Ascending aorta (tissue), 2 donors: ENCODE measurements at regions not wholly inside any gene's neighbourhood (a gene's known extent, or its start where the extent isn't known, plus 50 kb on each side); places are given as distances from the start of the nearest gene placed in this dataset.

Source experiments
- DNase-seq, 2 donors: peaks; one replicate each; pipeline ENCODE4 v3.0.0-alpha.2; 2019; ENCODE audit warnings: low spot score in 2 of 2
- H3K27ac ChIP-seq, 2 donors: fragments of 200-600 bp; sonication (generic); one replicate each; pipeline ENCODE4 v1.5.1; 2016 to 2017; ENCODE audit warnings: mild to moderate bottlenecking in 1 of 2
- H3K27me3 ChIP-seq: fragments of 200-600 bp; sonication (generic); one replicate; pipeline ENCODE4 v1.5.1; 2017
- H3K36me3 ChIP-seq, 2 donors: fragments of 200-600 bp; sonication (generic); one replicate each; pipeline ENCODE4 v1.5.1; 2016
- H3K4me1 ChIP-seq, 2 donors: fragments of 200-600 bp; sonication (generic); one replicate each; pipeline ENCODE4 v1.5.1; 2016 to 2017; ENCODE audit warnings: mild to moderate bottlenecking in 1 of 2
- H3K4me3 ChIP-seq, 2 donors: fragments of 200-600 bp; sonication (generic); one replicate each; pipeline ENCODE4 v1.5.1; 2016 to 2017; ENCODE audit warnings: mild to moderate bottlenecking in 1 of 2
- H3K9me3 ChIP-seq, 2 donors: fragments of 200-600 bp; sonication (generic); one replicate each; pipeline ENCODE4 v1.5.1; 2016
- CTCF ChIP-seq, 3 experiments: fragments of 200-600 bp in 2 of 3; fragments of 450-650 bp in 1 of 3; sonication (generic) in 2 of 3; IDR thresholded peaks; one replicate each; pipeline ENCODE4 v1.5.1; 2016 to 2019; ENCODE audit warnings: antibody characterized with exemption in 3 of 3, mild to moderate bottlenecking in 1 of 3, moderate library complexity in 1 of 3
- intact Hi-C: fragments of 100-400 bp; cut with DNase I; formaldehyde crosslinking; loops from one replicate; pipeline ENCODE4 v1.15.1; 2023

DNA sequence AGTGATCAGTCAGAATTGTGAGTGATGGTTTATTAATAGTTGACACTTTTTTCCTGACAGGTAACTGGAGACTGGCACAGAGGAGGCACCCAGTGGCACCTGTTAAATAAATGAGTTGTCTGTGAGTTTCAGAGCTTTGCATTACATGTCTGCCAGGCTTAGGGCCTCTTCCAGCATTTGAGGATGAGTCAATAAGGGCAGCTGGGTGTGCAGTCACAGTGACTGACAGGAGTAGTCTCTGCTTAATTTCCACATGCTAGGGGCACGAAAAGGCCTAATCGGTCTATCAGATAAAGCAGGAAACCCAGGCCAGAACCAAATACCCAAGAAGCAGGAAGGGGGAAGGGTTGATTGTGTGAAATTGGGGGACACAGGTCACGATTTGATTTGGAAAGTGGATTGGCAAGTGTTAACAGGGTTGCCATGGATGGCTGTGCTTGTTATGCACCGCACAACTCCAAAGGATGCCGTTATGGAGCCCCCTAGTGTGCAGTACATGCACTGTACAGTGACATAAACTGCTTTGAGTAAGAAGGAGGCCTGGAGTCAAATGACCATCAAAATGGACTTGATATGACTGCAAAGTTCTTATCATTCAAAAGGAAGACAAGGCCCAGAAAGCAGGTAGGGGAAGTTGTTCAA lies 111.9 kb upstream of the GGTLC1 start:
- Histone ChIP-seq H3K4me3 (no peak overlapping the region), H3K4me1 (no peaks in the 10 kb centered on the region), H3K27me3 (no peaks in the 10 kb centered on the region), H3K36me3 (no peaks in the 10 kb centered on the region), H3K9me3 (no peaks in the 10 kb centered on the region), H3K27ac (no peak overlapping the region)
- intact Hi-C loops: no loop called here
- DNase-seq: no peak
- TF ChIP-seq CTCF (IDR thresholded peaks at IDR 0.05): peak; percentile 6 to 42 (median 29)

DNA sequence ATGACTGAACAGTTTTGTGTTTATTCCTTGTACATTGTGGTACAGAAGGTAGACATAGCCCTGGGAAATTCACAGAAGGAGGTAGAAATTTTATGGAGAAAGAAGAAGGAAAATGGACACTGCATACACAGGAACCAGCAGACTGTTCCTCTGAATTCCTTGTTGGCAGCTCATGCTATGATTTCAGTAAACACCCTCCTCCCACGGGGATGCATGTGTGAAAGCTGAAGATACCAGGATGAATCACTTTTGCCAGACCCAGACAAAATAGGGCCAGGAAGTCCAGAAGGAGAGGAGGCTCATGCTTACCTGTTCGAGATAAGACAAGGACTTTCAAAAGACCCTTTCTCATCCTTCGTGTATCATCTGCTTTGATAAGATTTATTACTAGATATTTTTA lies 110.3 kb upstream of the GGTLC1 start:
- Histone ChIP-seq H3K27me3 (no peaks in the 10 kb centered on the region), H3K27ac (no peak overlapping the region), H3K9me3 (no peaks in the 10 kb centered on the region), H3K4me3 (no peak overlapping the region), H3K4me1 (no peaks in the 10 kb centered on the region), H3K36me3 (no peaks in the 10 kb centered on the region)
- no peak for TF ChIP-seq CTCF (IDR thresholded peaks at IDR 0.05)
- no peak for DNase-seq
- intact Hi-C loops: no loop called here

DNA sequence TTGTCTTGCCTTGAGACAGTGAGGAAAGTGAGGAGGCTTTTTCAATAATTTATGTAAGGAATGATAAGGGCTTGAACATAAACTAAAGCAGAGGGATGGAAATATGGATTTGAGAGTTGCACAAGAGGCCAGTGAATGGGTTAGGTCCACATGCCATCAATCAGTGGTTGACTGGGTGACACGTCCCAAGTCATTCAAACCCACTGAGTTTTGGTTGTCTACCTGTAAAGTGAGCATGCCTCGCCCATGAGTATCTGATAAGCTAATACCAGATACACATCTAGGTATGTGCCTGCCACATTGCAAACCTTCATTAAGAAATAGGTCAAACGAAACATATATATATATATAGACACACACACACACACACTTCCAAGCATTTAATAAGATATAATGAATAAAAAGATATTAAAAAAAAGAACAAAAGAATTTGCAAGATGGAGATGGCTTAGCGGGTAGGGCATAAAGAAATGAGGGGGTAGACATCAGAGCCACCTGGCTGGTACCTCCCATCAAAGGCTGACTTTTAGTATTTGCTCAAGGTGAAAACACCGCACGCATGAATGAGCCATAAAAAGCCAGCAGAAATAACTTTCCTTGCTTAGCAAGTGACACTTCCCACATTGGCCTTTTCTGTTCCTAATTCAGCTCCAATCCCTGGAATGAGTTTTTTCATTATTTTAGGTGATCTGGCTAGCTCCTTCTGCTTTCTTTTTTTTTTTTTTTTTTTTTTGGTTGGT lies 109.1 kb upstream of the GGTLC1 start:
- no peak overlapping the region for H3K27ac ChIP-seq
- intact Hi-C loops: no loop called here
- no peaks in the 10 kb centered on the region for H3K9me3 ChIP-seq
- TF ChIP-seq CTCF (IDR thresholded peaks at IDR 0.05): no peak
- no peak for DNase-seq
- no peaks in the 10 kb centered on the region for H3K36me3 ChIP-seq
- H3K4me3 ChIP-seq: no peak overlapping the region
- no peaks in the 10 kb centered on the region for H3K4me1 ChIP-seq
- no peaks in the 10 kb centered on the region for H3K27me3 ChIP-seq

GRCh38 chr20:24096864-24097450 lies 108.4 kb upstream of the GGTLC1 start:
- Histone ChIP-seq H3K4me1 (no peaks in the 10 kb centered on the region), H3K9me3 (no peaks in the 10 kb centered on the region), H3K4me3 (no peak overlapping the region), H3K36me3 (no peaks in the 10 kb centered on the region), H3K27me3 (no peaks in the 10 kb centered on the region), H3K27ac (no peak overlapping the region)
- TF ChIP-seq CTCF (IDR thresholded peaks at IDR 0.05): no peak
- no peak for DNase-seq
- intact Hi-C loops: no loop called here

- no peak overlapping the region for H3K27ac ChIP-seq
- H3K4me1 ChIP-seq: no peaks in the 10 kb centered on the region
- no peak for TF ChIP-seq CTCF (IDR thresholded peaks at IDR 0.05)
- intact Hi-C loops: no loop called here
- no peak for DNase-seq
- no peaks in the 10 kb centered on the region for H3K27me3 ChIP-seq
- no peaks in the 10 kb centered on the region for H3K9me3 ChIP-seq
- H3K36me3 ChIP-seq: no peaks in the 10 kb centered on the region
- H3K4me3 ChIP-seq: no peak overlapping the region
Observed at GRCh38 chr20:24096264-24096663, 107.7 kb upstream of the GGTLC1 start.
